Brain microvascular endothelial cell (primary cell): ENCODE measurements at regions not wholly inside any gene's neighbourhood (a gene's known extent, or its start where the extent isn't known, plus 50 kb on each side); places are given as distances from the start of the nearest gene placed in this dataset.

ENCODE experiments used
- DNase-seq: peaks from one replicate; pipeline ENCODE4 v3.0.0-alpha.2; 2020
- H3K27ac ChIP-seq: fragments of 250-450 bp; sonication (Bioruptor Pico); 2 replicates; pipeline ENCODE4 v1.5.1; 2020; ENCODE audit warnings: mild to moderate bottlenecking, moderate library complexity
- H3K27me3 ChIP-seq: fragments of 250-450 bp; sonication (Bioruptor Pico); replicated peaks from 2 replicates; pipeline ENCODE4 v1.5.1; 2020; ENCODE audit warnings: mild to moderate bottlenecking
- H3K36me3 ChIP-seq: fragments of 250-450 bp; sonication (Bioruptor Pico); replicated peaks from 2 replicates; pipeline ENCODE4 v1.5.1; 2020; ENCODE audit warnings: mild to moderate bottlenecking
- H3K4me3 ChIP-seq: 2 replicates; pipeline ENCODE4 v1.5.1; 2011; ENCODE audit warnings: low read depth, mild to moderate bottlenecking, control low read depth, low read length, moderate library complexity
- CTCF ChIP-seq: IDR thresholded peaks from 2 replicates; pipeline ENCODE4 v1.5.1; 2011; ENCODE audit warnings: low read depth, mild to moderate bottlenecking, moderate library complexity, low read length, control low read depth, inconsistent platforms; ENCODE audit errors: missing control alignments
- in situ Hi-C: cut with HindIII; loops from 2 replicates; pipeline ENCODE4 v1.10.0; 2017; ENCODE audit warnings: low sequenced_read_pairs, low pct_ligation_motif_present

- Histone ChIP-seq H3K4me3 (no peak overlapping the region), H3K36me3 (no peaks in the 10 kb centered on the region), H3K27me3 (no peaks in the 10 kb centered on the region), H3K27ac (no peak overlapping the region)
- no peak for DNase-seq
- TF ChIP-seq CTCF: no peak
- in situ Hi-C loops: no loop called here
Observed at GRCh38 chr2:150081775-150082481, 405.5 kb downstream of the RND3 start.

GRCh38 chr2:150076281-150076680 is 411.2 kb downstream of the RND3 start:
- peak; percentile 45 for DNase-seq
- Histone ChIP-seq H3K27me3 (no peaks in the 10 kb centered on the region), H3K36me3 (no peaks in the 10 kb centered on the region), H3K27ac (peak overlapping the region; percentile 91), H3K4me3 (no peak overlapping the region)
- TF ChIP-seq CTCF: no peak
- in situ Hi-C loops: no loop called here

- no peak overlapping the region for H3K4me3 ChIP-seq
- no peak for TF ChIP-seq CTCF
- H3K27ac ChIP-seq: peak overlapping the region; percentile 91
- H3K27me3 ChIP-seq: no peaks in the 10 kb centered on the region
- DNase-seq: peak; percentile 81
- in situ Hi-C loops: no loop called here
- no peaks in the 10 kb centered on the region for H3K36me3 ChIP-seq
Observed at GRCh38 chr2:150075831-150076230, 411.6 kb downstream of the RND3 start.

GRCh38 chr2:150066490-150066889 is 421.0 kb downstream of the RND3 start:
- in situ Hi-C loops: no loop called here
- DNase-seq: no peak
- H3K27me3 ChIP-seq: no peaks in the 10 kb centered on the region
- no peaks in the 10 kb centered on the region for H3K36me3 ChIP-seq
- no peak overlapping the region for H3K27ac ChIP-seq
- TF ChIP-seq CTCF: no peak
- H3K4me3 ChIP-seq: no peak overlapping the region

- no peak for DNase-seq
- Histone ChIP-seq H3K4me3 (no peak overlapping the region), H3K27ac (no peak overlapping the region), H3K36me3 (no peaks in the 10 kb centered on the region), H3K27me3 (no peaks in the 10 kb centered on the region)
- no peak for TF ChIP-seq CTCF
- in situ Hi-C loops: no loop called here
Observed at GRCh38 chr2:150063931-150064548, 423.4 kb downstream of the RND3 start.
